HEK293 (cell line): ENCODE measurements at regions not wholly inside any gene's neighbourhood (a gene's known extent, or its start where the extent isn't known, plus 50 kb on each side); places are given as distances from the start of the nearest gene placed in this dataset.

ENCODE experiments used
- CTCF ChIA-PET: fragments of 350-600 bp; formaldehyde crosslinking; extraction: SDS; loops from one replicate; lab custom pipeline; 2021; ENCODE audit warnings: antibody characterized with exemption; lab: Yijun Ruan, JAX
- POLR2A ChIA-PET: fragments of 300-600 bp; formaldehyde crosslinking; extraction: SDS; loops from one replicate; lab custom pipeline; 2020; ENCODE audit warnings: antibody characterized with exemption, inconsistent platforms; lab: Yijun Ruan, JAX
- H3K27ac ChIP-seq: fragments of 200-500 bp; sonication (Bioruptor generic); 2 replicates; pipeline ENCODE4 v1.5.1; 2014; ENCODE audit warnings: low read depth, low read length, control low read depth, inconsistent platforms; ENCODE audit errors: extremely low read depth
- H3K36me3 ChIP-seq, 2 experiments: fragments of 200-500 bp in 1 of 2; sonication (Bioruptor generic) in 1 of 2; 1 replicate in 1 of 2; 2 replicates in 1 of 2; pipeline ENCODE4 v1.5.1; 2014 to 2017; ENCODE audit warnings: inconsistent platforms in 2 of 2, low read length in 2 of 2; ENCODE audit not compliant: control insufficient read depth in 2 of 2, insufficient read depth in 1 of 2
- H3K4me1 ChIP-seq: fragments of 200-500 bp; sonication (Bioruptor generic); 2 replicates; pipeline ENCODE4 v1.5.1; 2014; ENCODE audit warnings: mild to moderate bottlenecking, low read length, inconsistent platforms; ENCODE audit not compliant: control insufficient read depth, insufficient read depth
- H3K4me3 ChIP-seq: 2 replicates; pipeline ENCODE4 v1.5.1; 2011; ENCODE audit warnings: low read depth, mild to moderate bottlenecking, control low read depth, low read length, moderate library complexity
- H3K9me3 ChIP-seq: fragments of 200-500 bp; sonication (Bioruptor generic); 2 replicates; pipeline ENCODE4 v1.5.1; 2014; ENCODE audit warnings: low read depth, low read length, inconsistent platforms; ENCODE audit not compliant: control insufficient read depth, insufficient read depth
- GFI1B ChIP-seq: fragments of 450-650 bp; formaldehyde crosslinking; IDR thresholded peaks from 2 replicates; pipeline ENCODE4 v1.5.1; 2016; ENCODE audit warnings: missing biosample characterization, missing genetic modification characterization
- GLI4 ChIP-seq: fragments of 450-650 bp; formaldehyde crosslinking; IDR thresholded peaks from 2 replicates; pipeline ENCODE4 v1.5.1; 2016; ENCODE audit warnings: missing biosample characterization, missing genetic modification characterization
- OVOL3 ChIP-seq: fragments of 450-650 bp; formaldehyde crosslinking; IDR thresholded peaks from 2 replicates; pipeline ENCODE4 v1.5.1; 2016; ENCODE audit warnings: missing biosample characterization, missing genetic modification characterization
- REPIN1 ChIP-seq: fragments of 450-650 bp; formaldehyde crosslinking; IDR thresholded peaks from 2 replicates; pipeline ENCODE4 v1.5.1; 2017; ENCODE audit warnings: missing biosample characterization, missing genetic modification characterization, low read depth
- ZFHX2 ChIP-seq: fragments of 450-650 bp; formaldehyde crosslinking; conservative IDR thresholded peaks from 2 replicates; pipeline ENCODE4 v1.5.1; 2016; ENCODE audit warnings: missing biosample characterization, missing genetic modification characterization
- ZNF121 ChIP-seq: fragments of 450-650 bp; formaldehyde crosslinking; IDR thresholded peaks from 2 replicates; pipeline ENCODE4 v1.5.1; 2016; ENCODE audit warnings: missing biosample characterization, missing genetic modification characterization
- ZNF157 ChIP-seq: fragments of 450-650 bp; formaldehyde crosslinking; IDR thresholded peaks from 2 replicates; pipeline ENCODE4 v1.5.1; 2016; ENCODE audit warnings: missing biosample characterization, missing genetic modification characterization
- ZNF223 ChIP-seq: fragments of 450-650 bp; formaldehyde crosslinking; IDR thresholded peaks from 2 replicates; pipeline ENCODE4 v1.5.1; 2016; ENCODE audit warnings: missing biosample characterization, missing genetic modification characterization
- ZNF266 ChIP-seq: fragments of 450-650 bp; formaldehyde crosslinking; IDR thresholded peaks from 2 replicates; pipeline ENCODE4 v1.5.1; 2016; ENCODE audit warnings: missing biosample characterization, missing genetic modification characterization, low read depth
- ZNF324 ChIP-seq: fragments of 450-650 bp; formaldehyde crosslinking; IDR thresholded peaks from 2 replicates; pipeline ENCODE4 v1.5.1; 2016; ENCODE audit warnings: missing biosample characterization, missing genetic modification characterization
- ZNF366 ChIP-seq: fragments of 450-650 bp; formaldehyde crosslinking; conservative IDR thresholded peaks from 2 replicates; pipeline ENCODE4 v1.5.1; 2016; ENCODE audit warnings: missing biosample characterization, missing genetic modification characterization
- ZNF416 ChIP-seq: fragments of 450-650 bp; formaldehyde crosslinking; IDR thresholded peaks from 2 replicates; pipeline ENCODE4 v1.5.1; 2016; ENCODE audit warnings: missing biosample characterization, missing genetic modification characterization
- ZNF514 ChIP-seq: fragments of 450-650 bp; formaldehyde crosslinking; IDR thresholded peaks from 2 replicates; pipeline ENCODE4 v1.5.1; 2016; ENCODE audit warnings: missing biosample characterization, missing genetic modification characterization
- ZNF529 ChIP-seq: fragments of 450-650 bp; formaldehyde crosslinking; IDR thresholded peaks from 2 replicates; pipeline ENCODE4 v1.5.1; 2017; ENCODE audit warnings: missing genetic modification characterization, missing biosample characterization; ENCODE audit not compliant: insufficient replicate concordance
- ZNF555 ChIP-seq: fragments of 450-650 bp; formaldehyde crosslinking; conservative IDR thresholded peaks from 2 replicates; pipeline ENCODE4 v1.5.1; 2017; ENCODE audit warnings: missing biosample characterization, mild to moderate bottlenecking, missing genetic modification characterization, inconsistent platforms
- ZNF561 ChIP-seq: fragments of 450-650 bp; IDR thresholded peaks from 2 replicates; pipeline ENCODE4 v1.5.1; 2018; ENCODE audit warnings: missing biosample characterization, missing genetic modification characterization, borderline replicate concordance
- ZNF76 ChIP-seq: fragments of 450-650 bp; formaldehyde crosslinking; IDR thresholded peaks from 2 replicates; pipeline ENCODE4; 2016; ENCODE audit warnings: low read depth, missing biosample characterization, missing genetic modification characterization, borderline replicate concordance
- ZNF830 ChIP-seq: fragments of 450-650 bp; IDR thresholded peaks from 2 replicates; pipeline ENCODE4 v1.5.0; 2018; ENCODE audit warnings: missing biosample characterization, missing genetic modification characterization, low read depth, mild to moderate bottlenecking, moderate library complexity
- ZNF843 ChIP-seq: fragments of 450-650 bp; formaldehyde crosslinking; IDR thresholded peaks from 2 replicates; pipeline ENCODE4 v1.5.1; 2016; ENCODE audit warnings: missing biosample characterization, missing genetic modification characterization
- TF ChIP-seq, protein P1 (sequence below): fragments of 450-650 bp; formaldehyde crosslinking; IDR thresholded peaks from 2 replicates; pipeline ENCODE4 v1.5.1; 2016; ENCODE audit warnings: missing biosample characterization, missing genetic modification characterization
- TF ChIP-seq, protein P2 (sequence below): fragments of 450-650 bp; formaldehyde crosslinking; IDR thresholded peaks from 2 replicates; pipeline ENCODE4 v1.5.1; 2016; ENCODE audit warnings: missing biosample characterization, missing genetic modification characterization, borderline replicate concordance
- TF ChIP-seq, protein P3 (sequence below): fragments of 450-650 bp; formaldehyde crosslinking; IDR thresholded peaks from 2 replicates; pipeline ENCODE4 v1.5.1; 2016; ENCODE audit warnings: missing biosample characterization, missing genetic modification characterization
- TF ChIP-seq, protein P4 (sequence below): fragments of 450-650 bp; formaldehyde crosslinking; IDR thresholded peaks from 2 replicates; pipeline ENCODE4 v1.5.1; 2016; ENCODE audit warnings: missing biosample characterization, missing genetic modification characterization, low read depth
- TF ChIP-seq, protein P5 (sequence below): sonication (generic); formaldehyde crosslinking; IDR thresholded peaks from 2 replicates; pipeline ENCODE4 v1.8.1; 2022; ENCODE audit warnings: mild to moderate bottlenecking, moderate library complexity, missing genetic modification reagents

DNA sequence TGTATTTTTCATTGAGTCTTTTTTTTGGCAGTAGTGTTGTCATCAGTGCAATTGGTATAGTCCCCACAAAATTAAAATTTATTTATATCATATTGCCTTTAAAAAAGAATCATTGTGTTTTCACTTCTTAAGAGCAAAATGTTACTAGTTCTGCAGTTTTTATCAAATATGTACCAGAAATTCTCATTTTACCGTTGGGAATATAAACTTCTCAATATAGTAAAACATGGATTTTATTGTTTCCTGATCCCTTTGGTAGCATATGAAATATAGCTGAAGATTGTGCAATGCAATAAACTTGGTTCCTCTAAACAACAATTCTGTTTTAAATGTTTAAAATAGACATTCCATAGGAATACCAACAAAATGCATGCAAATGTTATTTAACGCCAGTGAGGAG, 306.5 kb upstream of the PCDH20 start (continued):
- no peak for TF ChIP-seq ZNF324 (tag by site-specific recombination)
- no peak for TF ChIP-seq ZNF830 (tag by site-specific recombination)
- TF ChIP-seq, protein P1, sequence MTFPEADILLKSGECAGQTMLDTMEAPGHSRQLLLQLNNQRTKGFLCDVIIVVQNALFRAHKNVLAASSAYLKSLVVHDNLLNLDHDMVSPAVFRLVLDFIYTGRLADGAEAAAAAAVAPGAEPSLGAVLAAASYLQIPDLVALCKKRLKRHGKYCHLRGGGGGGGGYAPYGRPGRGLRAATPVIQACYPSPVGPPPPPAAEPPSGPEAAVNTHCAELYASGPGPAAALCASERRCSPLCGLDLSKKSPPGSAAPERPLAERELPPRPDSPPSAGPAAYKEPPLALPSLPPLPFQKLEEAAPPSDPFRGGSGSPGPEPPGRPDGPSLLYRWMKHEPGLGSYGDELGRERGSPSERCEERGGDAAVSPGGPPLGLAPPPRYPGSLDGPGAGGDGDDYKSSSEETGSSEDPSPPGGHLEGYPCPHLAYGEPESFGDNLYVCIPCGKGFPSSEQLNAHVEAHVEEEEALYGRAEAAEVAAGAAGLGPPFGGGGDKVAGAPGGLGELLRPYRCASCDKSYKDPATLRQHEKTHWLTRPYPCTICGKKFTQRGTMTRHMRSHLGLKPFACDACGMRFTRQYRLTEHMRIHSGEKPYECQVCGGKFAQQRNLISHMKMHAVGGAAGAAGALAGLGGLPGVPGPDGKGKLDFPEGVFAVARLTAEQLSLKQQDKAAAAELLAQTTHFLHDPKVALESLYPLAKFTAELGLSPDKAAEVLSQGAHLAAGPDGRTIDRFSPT: no peak
- TF ChIP-seq OVOL3 (tag by site-specific recombination): no peak
- TF ChIP-seq, protein P2, sequence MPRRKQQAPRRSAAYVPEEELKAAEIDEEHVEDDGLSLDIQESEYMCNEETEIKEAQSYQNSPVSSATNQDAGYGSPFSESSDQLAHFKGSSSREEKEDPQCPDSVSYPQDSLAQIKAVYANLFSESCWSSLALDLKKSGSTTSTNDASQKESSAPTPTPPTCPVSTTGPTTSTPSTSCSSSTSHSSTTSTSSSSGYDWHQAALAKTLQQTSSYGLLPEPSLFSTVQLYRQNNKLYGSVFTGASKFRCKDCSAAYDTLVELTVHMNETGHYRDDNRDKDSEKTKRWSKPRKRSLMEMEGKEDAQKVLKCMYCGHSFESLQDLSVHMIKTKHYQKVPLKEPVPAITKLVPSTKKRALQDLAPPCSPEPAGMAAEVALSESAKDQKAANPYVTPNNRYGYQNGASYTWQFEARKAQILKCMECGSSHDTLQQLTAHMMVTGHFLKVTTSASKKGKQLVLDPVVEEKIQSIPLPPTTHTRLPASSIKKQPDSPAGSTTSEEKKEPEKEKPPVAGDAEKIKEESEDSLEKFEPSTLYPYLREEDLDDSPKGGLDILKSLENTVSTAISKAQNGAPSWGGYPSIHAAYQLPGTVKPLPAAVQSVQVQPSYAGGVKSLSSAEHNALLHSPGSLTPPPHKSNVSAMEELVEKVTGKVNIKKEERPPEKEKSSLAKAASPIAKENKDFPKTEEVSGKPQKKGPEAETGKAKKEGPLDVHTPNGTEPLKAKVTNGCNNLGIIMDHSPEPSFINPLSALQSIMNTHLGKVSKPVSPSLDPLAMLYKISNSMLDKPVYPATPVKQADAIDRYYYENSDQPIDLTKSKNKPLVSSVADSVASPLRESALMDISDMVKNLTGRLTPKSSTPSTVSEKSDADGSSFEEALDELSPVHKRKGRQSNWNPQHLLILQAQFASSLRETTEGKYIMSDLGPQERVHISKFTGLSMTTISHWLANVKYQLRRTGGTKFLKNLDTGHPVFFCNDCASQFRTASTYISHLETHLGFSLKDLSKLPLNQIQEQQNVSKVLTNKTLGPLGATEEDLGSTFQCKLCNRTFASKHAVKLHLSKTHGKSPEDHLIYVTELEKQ: no peak
- TF ChIP-seq, protein P3, sequence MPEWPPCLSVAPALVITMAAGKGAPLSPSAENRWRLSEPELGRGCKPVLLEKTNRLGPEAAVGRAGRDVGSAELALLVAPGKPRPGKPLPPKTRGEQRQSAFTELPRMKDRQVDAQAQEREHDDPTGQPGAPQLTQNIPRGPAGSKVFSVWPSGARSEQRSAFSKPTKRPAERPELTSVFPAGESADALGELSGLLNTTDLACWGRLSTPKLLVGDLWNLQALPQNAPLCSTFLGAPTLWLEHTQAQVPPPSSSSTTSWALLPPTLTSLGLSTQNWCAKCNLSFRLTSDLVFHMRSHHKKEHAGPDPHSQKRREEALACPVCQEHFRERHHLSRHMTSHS: no peak

DNA sequence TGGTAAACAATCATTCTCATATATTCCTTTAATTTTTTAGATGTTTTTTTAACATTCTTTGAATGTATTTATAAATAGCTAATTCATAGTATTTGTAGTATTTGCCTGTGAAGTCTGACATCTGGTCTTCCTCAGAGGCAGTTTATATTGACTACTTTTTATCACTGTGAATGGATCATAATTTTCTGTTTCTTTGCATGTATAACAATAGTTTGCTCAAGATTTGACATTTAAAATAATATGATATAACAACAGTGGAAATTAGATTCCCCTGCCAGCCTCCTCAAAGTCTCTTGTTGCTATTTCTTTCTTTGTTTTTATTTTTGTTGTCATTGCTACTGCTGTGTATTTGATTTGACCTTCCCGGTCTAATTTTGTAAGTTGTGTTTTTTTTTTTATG, 297.0 kb upstream of the PCDH20 start:
- Histone ChIP-seq H3K4me1 (no peaks in the 10 kb centered on the region), H3K36me3 (no peaks in the 10 kb centered on the region), H3K27ac (no peak overlapping the region), H3K4me3 (no peak overlapping the region), H3K9me3 (no peaks in the 10 kb centered on the region)
- TF ChIP-seq GFI1B (tag by site-specific recombination) (no peak), ZNF266 (no peak), ZNF529 (tag by site-specific recombination) (no peak), ZNF843 (tag by site-specific recombination) (no peak), ZNF223 (tag by site-specific recombination) (no peak), GLI4 (tag by site-specific recombination) (no peak), ZFHX2 (no peak), ZNF76 (tag by site-specific recombination) (no peak), ZNF514 (tag by site-specific recombination) (no peak), ZNF121 (tag by site-specific recombination) (no peak), ZNF416 (tag by site-specific recombination) (no peak), ZNF555 (tag by site-specific recombination) (no peak), REPIN1 (tag by site-specific recombination) (no peak), ZNF561 (tag by site-specific recombination) (no peak), ZNF366 (tag by site-specific recombination) (no peak), ZNF157 (tag by site-specific recombination) (no peak)
- TF ChIP-seq, protein P4, sequence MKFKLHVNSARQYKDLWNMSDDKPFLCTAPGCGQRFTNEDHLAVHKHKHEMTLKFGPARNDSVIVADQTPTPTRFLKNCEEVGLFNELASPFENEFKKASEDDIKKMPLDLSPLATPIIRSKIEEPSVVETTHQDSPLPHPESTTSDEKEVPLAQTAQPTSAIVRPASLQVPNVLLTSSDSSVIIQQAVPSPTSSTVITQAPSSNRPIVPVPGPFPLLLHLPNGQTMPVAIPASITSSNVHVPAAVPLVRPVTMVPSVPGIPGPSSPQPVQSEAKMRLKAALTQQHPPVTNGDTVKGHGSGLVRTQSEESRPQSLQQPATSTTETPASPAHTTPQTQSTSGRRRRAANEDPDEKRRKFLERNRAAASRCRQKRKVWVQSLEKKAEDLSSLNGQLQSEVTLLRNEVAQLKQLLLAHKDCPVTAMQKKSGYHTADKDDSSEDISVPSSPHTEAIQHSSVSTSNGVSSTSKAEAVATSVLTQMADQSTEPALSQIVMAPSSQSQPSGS: no peak
- TF ChIP-seq, protein P5, sequence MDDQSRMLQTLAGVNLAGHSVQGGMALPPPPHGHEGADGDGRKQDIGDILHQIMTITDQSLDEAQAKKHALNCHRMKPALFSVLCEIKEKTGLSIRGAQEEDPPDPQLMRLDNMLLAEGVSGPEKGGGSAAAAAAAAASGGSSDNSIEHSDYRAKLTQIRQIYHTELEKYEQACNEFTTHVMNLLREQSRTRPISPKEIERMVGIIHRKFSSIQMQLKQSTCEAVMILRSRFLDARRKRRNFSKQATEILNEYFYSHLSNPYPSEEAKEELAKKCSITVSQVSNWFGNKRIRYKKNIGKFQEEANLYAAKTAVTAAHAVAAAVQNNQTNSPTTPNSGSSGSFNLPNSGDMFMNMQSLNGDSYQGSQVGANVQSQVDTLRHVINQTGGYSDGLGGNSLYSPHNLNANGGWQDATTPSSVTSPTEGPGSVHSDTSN (CRISPR knock-in tag): no peak
- CTCF ChIA-PET: interaction anchor here (0.6 kb wide), 1 partner anchor 253 kb away, joined by 4 read pairs; no protein-coding TSS in a partner anchor
- POLR2A ChIA-PET: no interaction called here
